SK-N-SH treated with all-trans-retinoic acid at 6 μM for 48 hours (cell line): ENCODE measurements at regions not wholly inside any gene's neighbourhood (a gene's known extent, or its start where the extent isn't known, plus 50 kb on each side); places are given as distances from the start of the nearest gene placed in this dataset.

Experiments
- ATAC-seq: fragments of 200-7000 bp; cut with Tn5 transposase; 3 replicates; pipeline ENCODE4 v1.9.1; 2020; ENCODE audit warnings: mild to moderate bottlenecking, moderate library complexity
- ARNTL ChIP-seq: fragments of 450-650 bp; formaldehyde crosslinking; IDR thresholded peaks from 2 replicates; pipeline ENCODE4 v1.5.0; 2020; ENCODE audit warnings: low read depth, mild to moderate bottlenecking, moderate library complexity, borderline replicate concordance
- BACH2 ChIP-seq: fragments of 250-450 bp; sonication (Bioruptor Pico); IDR thresholded peaks from 2 replicates; pipeline ENCODE4 v1.9.0; 2021; ENCODE audit warnings: mild to moderate bottlenecking, borderline replicate concordance
- CREB5 ChIP-seq: fragments of 250-450 bp; sonication (Bioruptor Pico); IDR thresholded peaks from 2 replicates; pipeline ENCODE4 v1.5.1; 2020; ENCODE audit warnings: low read depth, mild to moderate bottlenecking, moderate library complexity
- CSDC2 ChIP-seq: fragments of 250-450 bp; sonication (Bioruptor Pico); IDR thresholded peaks from 2 replicates; pipeline ENCODE4 v1.5.0; 2020; ENCODE audit warnings: mild to moderate bottlenecking, moderate library complexity
- CSRNP3 ChIP-seq: fragments of 250-450 bp; sonication (Bioruptor Pico); IDR thresholded peaks from 2 replicates; pipeline ENCODE4 v1.5.1; 2021; ENCODE audit warnings: mild to moderate bottlenecking, moderate library complexity
- ESRRG ChIP-seq: fragments of 250-450 bp; sonication (Bioruptor Pico); IDR thresholded peaks from 2 replicates; pipeline ENCODE4 v1.6.1; 2021; ENCODE audit warnings: mild to moderate bottlenecking
- GLIS3 ChIP-seq: fragments of 250-450 bp; sonication (Bioruptor Pico); IDR thresholded peaks from 2 replicates; pipeline ENCODE4 v1.5.0; 2020; ENCODE audit warnings: mild to moderate bottlenecking, moderate library complexity
- OSR1 ChIP-seq: fragments of 250-450 bp; sonication (Bioruptor Pico); IDR thresholded peaks from 2 replicates; pipeline ENCODE4 v1.8.0; 2022; ENCODE audit warnings: moderate library complexity, mild to moderate bottlenecking, inconsistent platforms
- PATZ1 ChIP-seq: fragments of 250-450 bp; sonication (Bioruptor Pico); IDR thresholded peaks from 2 replicates; pipeline ENCODE4 v1.8.0; 2020; ENCODE audit warnings: mild to moderate bottlenecking, moderate library complexity, borderline replicate concordance
- POU6F1 ChIP-seq: fragments of 250-450 bp; sonication (Bioruptor Pico); IDR thresholded peaks from 2 replicates; pipeline ENCODE4 v1.8.0; 2021; ENCODE audit warnings: low read depth, mild to moderate bottlenecking, moderate library complexity, borderline replicate concordance
- PPARA ChIP-seq: fragments of 250-450 bp; sonication (Bioruptor Pico); IDR thresholded peaks from 2 replicates; pipeline ENCODE4 v1.5.0; 2020; ENCODE audit warnings: mild to moderate bottlenecking, borderline replicate concordance
- RARB ChIP-seq: fragments of 250-450 bp; sonication (Bioruptor Pico); IDR thresholded peaks from 2 replicates; pipeline ENCODE4 v1.8.0; 2021; ENCODE audit warnings: mild to moderate bottlenecking, moderate library complexity
- SNAI2 ChIP-seq: fragments of 250-450 bp; sonication (Bioruptor Pico); IDR thresholded peaks from 2 replicates; pipeline ENCODE4 v1.5.0; 2020; ENCODE audit warnings: mild to moderate bottlenecking, moderate library complexity
- TCF4 ChIP-seq: fragments of 250-450 bp; sonication (Bioruptor Pico); IDR thresholded peaks from 2 replicates; pipeline ENCODE4 v1.8.0; 2021; ENCODE audit warnings: mild to moderate bottlenecking, moderate library complexity, borderline replicate concordance
- TOX ChIP-seq: fragments of 250-450 bp; sonication (Bioruptor Pico); IDR thresholded peaks from 2 replicates; pipeline ENCODE4 v1.8.0; 2021; ENCODE audit warnings: mild to moderate bottlenecking, moderate library complexity, borderline replicate concordance
- TSHZ2 ChIP-seq: fragments of 250-450 bp; sonication (Bioruptor Pico); IDR thresholded peaks from 2 replicates; pipeline ENCODE4 v1.5.0; 2020; ENCODE audit warnings: mild to moderate bottlenecking, moderate library complexity
- ZC3H10 ChIP-seq: fragments of 250-450 bp; sonication (Bioruptor Pico); IDR thresholded peaks from 2 replicates; pipeline ENCODE4 v1.5.1; 2021; ENCODE audit warnings: mild to moderate bottlenecking, moderate library complexity
- ZFP3 ChIP-seq: fragments of 250-450 bp; sonication (Bioruptor Pico); IDR thresholded peaks from 2 replicates; pipeline ENCODE4 v1.5.0; 2020; ENCODE audit warnings: mild to moderate bottlenecking, moderate library complexity
- ZFP30 ChIP-seq: fragments of 450-650 bp; formaldehyde crosslinking; IDR thresholded peaks from 2 replicates; pipeline ENCODE4 v1.5.0; 2022; ENCODE audit warnings: mild to moderate bottlenecking, moderate library complexity
- ZNF565 ChIP-seq: fragments of 450-650 bp; formaldehyde crosslinking; conservative IDR thresholded peaks from 2 replicates; pipeline ENCODE4 v1.5.0; 2020; ENCODE audit warnings: low read depth, mild to moderate bottlenecking, moderate library complexity
- ZNF70 ChIP-seq: fragments of 450-650 bp; formaldehyde crosslinking; IDR thresholded peaks from 2 replicates; pipeline ENCODE4 v1.5.0; 2020; ENCODE audit warnings: mild to moderate bottlenecking, moderate library complexity
- ZNF8 ChIP-seq: fragments of 450-650 bp; formaldehyde crosslinking; IDR thresholded peaks from 2 replicates; pipeline ENCODE4 v1.5.0; 2020; ENCODE audit warnings: mild to moderate bottlenecking, moderate library complexity

GRCh38 chr6:79812195-79812594 is 135.2 kb downstream of the ELOVL4 start:
- TF ChIP-seq SNAI2 (CRISPR knock-in tag) (no peak), PPARA (CRISPR knock-in tag) (no peak), GLIS3 (CRISPR knock-in tag) (no peak), ZNF70 (CRISPR knock-in tag) (no peak), RARB (CRISPR knock-in tag) (no peak), ZNF8 (CRISPR knock-in tag) (no peak), CSDC2 (CRISPR knock-in tag) (no peak), CSRNP3 (no peak), TOX (no peak), ZNF565 (CRISPR knock-in tag) (no peak), ZFP30 (CRISPR knock-in tag) (no peak), POU6F1 (CRISPR knock-in tag) (no peak), ESRRG (no peak), ZC3H10 (CRISPR knock-in tag) (no peak), PATZ1 (CRISPR knock-in tag) (no peak), ZFP3 (no peak), BACH2 (CRISPR knock-in tag) (no peak), OSR1 (CRISPR knock-in tag) (no peak), TCF4 (CRISPR knock-in tag) (no peak), ARNTL (CRISPR knock-in tag) (no peak)
- ATAC-seq: no peak

- TF ChIP-seq ARNTL (CRISPR knock-in tag) (no peak), TCF4 (CRISPR knock-in tag) (no peak), ZC3H10 (CRISPR knock-in tag) (no peak), ZNF565 (CRISPR knock-in tag) (no peak), ZFP3 (no peak), ZNF8 (CRISPR knock-in tag) (no peak), ZFP30 (CRISPR knock-in tag) (no peak), CSRNP3 (no peak), TSHZ2 (CRISPR knock-in tag) (no peak), RARB (CRISPR knock-in tag) (no peak), OSR1 (CRISPR knock-in tag) (no peak), POU6F1 (CRISPR knock-in tag) (no peak), CREB5 (CRISPR knock-in tag) (no peak), PPARA (CRISPR knock-in tag) (no peak), GLIS3 (CRISPR knock-in tag) (no peak)
- TF ChIP-seq, all 23 proteins: peak for 0
- peak; percentile 12; the same call in 1 of the 3 replicates for ATAC-seq
Measured at GRCh38 chr6:79810871-79811270, 136.5 kb downstream of the ELOVL4 start.
